SK-N-SH (cell line): ENCODE measurements at regions not wholly inside any gene's neighbourhood (a gene's known extent, or its start where the extent isn't known, plus 50 kb on each side); places are given as distances from the start of the nearest gene placed in this dataset.

Source experiments
- CTCF ChIA-PET: fragments of 300-600, 350-600 bp; formaldehyde crosslinking; extraction: SDS; loops from one replicate; lab custom pipeline; 2021; lab: Yijun Ruan, JAX
- POLR2A ChIA-PET: fragments of 350-600 bp; sonication (Branson Sonifier 250); formaldehyde crosslinking; extraction: SDS; loops from one replicate; lab custom pipeline; 2020; ENCODE audit warnings: antibody characterized with exemption, inconsistent platforms; lab: Yijun Ruan, JAX
- DNase-seq: peaks from one replicate; pipeline ENCODE4 v3.0.0; 2012
- H2AFZ ChIP-seq: fragments of 200-600 bp; sonication (generic); 2 replicates; pipeline ENCODE4 v1.8.1; 2016; ENCODE audit warnings: antibody characterized with exemption, mild to moderate bottlenecking, low read depth
- H3F3A ChIP-seq: fragments of 200-600 bp; sonication (generic); replicated peaks from 2 replicates; pipeline ENCODE3; 2016; ENCODE audit warnings: antibody characterized with exemption, mild to moderate bottlenecking; ENCODE audit not compliant: insufficient read depth
- H3K27ac ChIP-seq, 2 experiments: fragments of 200-500 bp in 1 of 2; fragments of 200-600 bp in 1 of 2; sonication (Bioruptor generic) in 1 of 2; sonication (generic), shearing (Covaris generic) in 1 of 2; 2 replicates each; pipeline versions ENCODE4 v1.5.1 to v1.6.1; 2014 to 2016; ENCODE audit warnings: low read depth in 2 of 2, inconsistent platforms in 1 of 2, low read length in 1 of 2, mild to moderate bottlenecking in 1 of 2, mixed read lengths in 1 of 2
- H3K27me3 ChIP-seq: fragments of 200-600 bp; sonication (generic), shearing (Covaris generic); 2 replicates; pipeline ENCODE4 v1.6.1; 2016; ENCODE audit warnings: mixed run types; ENCODE audit not compliant: insufficient read depth
- H3K36me3 ChIP-seq, 2 experiments: fragments of 200-500 bp in 1 of 2; fragments of 200-600 bp in 1 of 2; sonication (Bioruptor generic) in 1 of 2; sonication (generic) in 1 of 2; replicated peaks in 1 of 2; 2 replicates each; pipeline versions ENCODE3 to v1.5.1; 2014 to 2016; ENCODE audit warnings: low read length in 1 of 2, mild to moderate bottlenecking in 1 of 2; ENCODE audit not compliant: insufficient read depth in 2 of 2, control insufficient read depth in 1 of 2
- H3K4me1 ChIP-seq, 2 experiments: fragments of 200-500 bp in 1 of 2; fragments of 200-600 bp in 1 of 2; sonication (Bioruptor generic) in 1 of 2; sonication (generic), shearing (Covaris generic) in 1 of 2; 2 replicates each; pipeline versions ENCODE4 v1.5.1 to v1.6.1; 2014 to 2016; ENCODE audit warnings: low read depth in 1 of 2, low read length in 1 of 2, mixed run types in 1 of 2; ENCODE audit not compliant: insufficient read depth in 2 of 2, control insufficient read depth in 1 of 2
- H3K4me2 ChIP-seq: fragments of 200-600 bp; sonication (generic), shearing (Covaris generic); 2 replicates; pipeline ENCODE4 v1.6.1; 2017; ENCODE audit warnings: mixed run types
- H3K4me3 ChIP-seq, 2 experiments: fragments of 200-500 bp in 1 of 2; fragments of 200-600 bp in 1 of 2; sonication (Bioruptor generic) in 1 of 2; sonication (generic), shearing (Covaris generic) in 1 of 2; 2 replicates each; pipeline versions ENCODE4 v1.5.1 to v1.8.1; 2014 to 2016; ENCODE audit warnings: low read depth in 2 of 2, inconsistent platforms in 1 of 2, low read length in 1 of 2, mild to moderate bottlenecking in 1 of 2, mixed read lengths in 1 of 2, moderate library complexity in 1 of 2
- H3K79me2 ChIP-seq: fragments of 200-600 bp; sonication (generic); 2 replicates; pipeline ENCODE4 v1.8.1; 2017; ENCODE audit warnings: mild to moderate bottlenecking; ENCODE audit not compliant: insufficient read depth
- H3K9ac ChIP-seq: fragments of 200-600 bp; sonication (generic); 2 replicates; pipeline ENCODE4 v1.6.1; 2017; ENCODE audit warnings: mixed run types
- H3K9me2 ChIP-seq: fragments of 200-600 bp; sonication (generic); 2 replicates; pipeline ENCODE4 v1.6.1; 2017; ENCODE audit warnings: mixed run types
- H3K9me3 ChIP-seq: fragments of 200-600 bp; sonication (generic); 2 replicates; pipeline ENCODE4 v1.6.1; 2017; ENCODE audit warnings: mixed run types, mild to moderate bottlenecking, moderate library complexity
- H4K20me1 ChIP-seq: fragments of 200-600 bp; sonication (generic); 2 replicates; pipeline ENCODE4 v1.6.1; 2017; ENCODE audit warnings: mild to moderate bottlenecking, mixed run types; ENCODE audit not compliant: insufficient read depth
- ELF1 ChIP-seq: IDR thresholded peaks from 2 replicates; pipeline ENCODE4 v1.4.0; 2012
- EP300 ChIP-seq, 2 experiments: IDR thresholded peaks; 2 replicates each; pipeline versions ENCODE4 v1.4.0 to v1.6.1; 2012; ENCODE audit warnings: borderline replicate concordance in 1 of 2, low read depth in 1 of 2, low read length in 1 of 2
- FOXJ3 ChIP-seq: sonication (generic); formaldehyde crosslinking; IDR thresholded peaks from 2 replicates; pipeline ENCODE4 v1.5.1; 2020; ENCODE audit warnings: mild to moderate bottlenecking, missing genetic modification reagents
- FOXM1 ChIP-seq: IDR thresholded peaks from 2 replicates; pipeline ENCODE4 v1.4.0; 2012; ENCODE audit warnings: low read depth, mild to moderate bottlenecking
- JUND ChIP-seq: IDR thresholded peaks from 2 replicates; pipeline ENCODE4 v1.4.0; 2012
- MEF2A ChIP-seq: IDR thresholded peaks from 2 replicates; pipeline ENCODE4 v1.4.0; 2012; ENCODE audit warnings: low read depth, borderline replicate concordance
- NRF1 ChIP-seq: IDR thresholded peaks from 2 replicates; pipeline ENCODE4 v1.6.1; 2012; ENCODE audit warnings: low read depth, mild to moderate bottlenecking, low read length
- RAD21 ChIP-seq: IDR thresholded peaks from 2 replicates; pipeline ENCODE4 v1.6.1; 2012; ENCODE audit warnings: mild to moderate bottlenecking, low read length
- RCOR1 ChIP-seq: fragments of 150-350 bp; IDR thresholded peaks from 2 replicates; pipeline ENCODE4 v1.6.1; 2017; ENCODE audit warnings: antibody characterized with exemption, low read length
- SMC3 ChIP-seq: IDR thresholded peaks from 2 replicates; pipeline ENCODE4 v1.6.1; 2012; ENCODE audit warnings: low read depth, low read length, improper control_type of control experiment
- TCF12 ChIP-seq: IDR thresholded peaks from 2 replicates; pipeline ENCODE4 v1.4.0; 2012
- TEAD4 ChIP-seq: IDR thresholded peaks from 2 replicates; pipeline ENCODE4 v1.4.0; 2012; ENCODE audit warnings: mild to moderate bottlenecking, borderline replicate concordance; ENCODE audit not compliant: insufficient read depth
- USF2 ChIP-seq: fragments of 150-350 bp; IDR thresholded peaks from 2 replicates; pipeline ENCODE4 v1.6.1; 2017; ENCODE audit warnings: antibody characterized with exemption, low read length, low read depth, borderline replicate concordance
- WGBS: methylation state at CpG from one replicate; pipeline ENCODE4 v1.1.6; 2017; ENCODE audit warnings: low lambda C conversion rate; 5-methylcytosine and 5-hydroxymethylcytosine counted together
- TF ChIP-seq, protein P1 (sequence below): IDR thresholded peaks from 2 replicates; pipeline ENCODE4 v1.4.0; 2012; ENCODE audit warnings: low read depth
- TF ChIP-seq, protein P2 (sequence below): IDR thresholded peaks from 2 replicates; pipeline ENCODE4; 2012
- TF ChIP-seq, protein P3 (sequence below): IDR thresholded peaks from 2 replicates; pipeline ENCODE4 v1.4.0; 2012; ENCODE audit warnings: low read depth, borderline replicate concordance

GRCh38 chr3:146380046-146380445 lies 89.3 kb downstream of the PLSCR2 start:
- H3K4me3 ChIP-seq: no peak overlapping the region
- H3K9me3 ChIP-seq: no peaks in the 10 kb centered on the region
- TF ChIP-seq USF2: no peak
- TF ChIP-seq, protein P1, sequence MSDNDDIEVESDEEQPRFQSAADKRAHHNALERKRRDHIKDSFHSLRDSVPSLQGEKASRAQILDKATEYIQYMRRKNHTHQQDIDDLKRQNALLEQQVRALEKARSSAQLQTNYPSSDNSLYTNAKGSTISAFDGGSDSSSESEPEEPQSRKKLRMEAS: no peak
- TF ChIP-seq NRF1: no peak
- TF ChIP-seq JUND: no peak
- no peak for TF ChIP-seq TCF12
- no peak for TF ChIP-seq FOXM1
- TF ChIP-seq FOXJ3: no peak
- no peak for TF ChIP-seq EP300 (IDR thresholded peaks at IDR 0.05; ENCODE audit: borderline replicate concordance in 1 of 2, low read depth in 1 of 2, low read length in 1 of 2)
- TF ChIP-seq TEAD4: no peak
- TF ChIP-seq MEF2A: no peak
- TF ChIP-seq, protein P2, sequence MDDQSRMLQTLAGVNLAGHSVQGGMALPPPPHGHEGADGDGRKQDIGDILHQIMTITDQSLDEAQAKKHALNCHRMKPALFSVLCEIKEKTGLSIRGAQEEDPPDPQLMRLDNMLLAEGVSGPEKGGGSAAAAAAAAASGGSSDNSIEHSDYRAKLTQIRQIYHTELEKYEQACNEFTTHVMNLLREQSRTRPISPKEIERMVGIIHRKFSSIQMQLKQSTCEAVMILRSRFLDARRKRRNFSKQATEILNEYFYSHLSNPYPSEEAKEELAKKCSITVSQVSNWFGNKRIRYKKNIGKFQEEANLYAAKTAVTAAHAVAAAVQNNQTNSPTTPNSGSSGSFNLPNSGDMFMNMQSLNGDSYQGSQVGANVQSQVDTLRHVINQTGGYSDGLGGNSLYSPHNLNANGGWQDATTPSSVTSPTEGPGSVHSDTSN: no peak
- TF ChIP-seq, protein P3, sequence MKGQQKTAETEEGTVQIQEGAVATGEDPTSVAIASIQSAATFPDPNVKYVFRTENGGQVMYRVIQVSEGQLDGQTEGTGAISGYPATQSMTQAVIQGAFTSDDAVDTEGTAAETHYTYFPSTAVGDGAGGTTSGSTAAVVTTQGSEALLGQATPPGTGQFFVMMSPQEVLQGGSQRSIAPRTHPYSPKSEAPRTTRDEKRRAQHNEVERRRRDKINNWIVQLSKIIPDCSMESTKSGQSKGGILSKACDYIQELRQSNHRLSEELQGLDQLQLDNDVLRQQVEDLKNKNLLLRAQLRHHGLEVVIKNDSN: no peak
- TF ChIP-seq ELF1: no peak
- TF ChIP-seq RAD21: no peak
- no peaks in the 10 kb centered on the region for H3K36me3 ChIP-seq
- POLR2A ChIA-PET: no interaction called here
- no peaks in the 10 kb centered on the region for H3K27me3 ChIP-seq
- no peak overlapping the region for H3K27ac ChIP-seq
- WGBS: 5% methylated on average over 2 of the region's 2 CpGs
- no peaks in the 10 kb centered on the region for H3K79me2 ChIP-seq
- no peaks in the 10 kb centered on the region for H3K4me1 ChIP-seq
- no peaks in the 10 kb centered on the region for H3K9me2 ChIP-seq
- no peak for DNase-seq
- H2AFZ ChIP-seq: no peak overlapping the region
- no peak overlapping the region for H3K9ac ChIP-seq
- no peak overlapping the region for H3K4me2 ChIP-seq
- CTCF ChIA-PET: no interaction called here
- no peaks in the 10 kb centered on the region for H4K20me1 ChIP-seq
- H3F3A ChIP-seq: no peaks in the 10 kb centered on the region

GRCh38 chr3:146375219-146375618 lies 94.1 kb downstream of the PLSCR2 start:
- ChIA-PET POLR2A (no interaction called here), CTCF (no interaction called here)
- Histone ChIP-seq H3K27me3 (no peaks in the 10 kb centered on the region), H4K20me1 (no peaks in the 10 kb centered on the region), H3K9me2 (no peaks in the 10 kb centered on the region), H3K9me3 (no peaks in the 10 kb centered on the region), H3K4me1 (no peaks in the 10 kb centered on the region), H3K4me2 (no peak overlapping the region), H3F3A (no peaks in the 10 kb centered on the region), H3K4me3 (no peak overlapping the region), H3K27ac (no peak overlapping the region), H3K79me2 (no peaks in the 10 kb centered on the region), H2AFZ (no peak overlapping the region), H3K36me3 (no peaks in the 10 kb centered on the region), H3K9ac (no peak overlapping the region)
- no peak for DNase-seq
- TF ChIP-seq JUND: no peak
- TF ChIP-seq SMC3: no peak
- TF ChIP-seq RCOR1: no peak
- WGBS: 14% methylated on average over 3 of the region's 3 CpGs
